Activated naive CD4-positive, alpha-beta T cell treated with anti-CD3 and anti-CD28 coated beads, Interleukin-2, amount 10 ng/mL, durations not matched to agents 7 days and 5 days (primary cell): ENCODE measurements at regions not wholly inside any gene's neighbourhood (a gene's known extent, or its start where the extent isn't known, plus 50 kb on each side); places are given as distances from the start of the nearest gene placed in this dataset.

Experiments used
- CTCF ChIA-PET: fragments of 350-600 bp; sonication (Branson Sonifier 250); formaldehyde crosslinking; loops from one replicate; lab custom pipeline; 2021; ENCODE audit warnings: antibody characterized with exemption; lab: Charles Lee
- DNase-seq: peaks from one replicate; pipeline ENCODE4 v3.0.0-alpha.2; 2020
- H3K27ac Mint-ChIP-seq: one replicate; pipeline ENCODE4 v1.8.0; 2021; ENCODE audit warnings: mild to moderate bottlenecking, moderate library complexity, mixed read lengths
- H3K27me3 Mint-ChIP-seq: one replicate; pipeline ENCODE4 v1.8.0; 2021; ENCODE audit warnings: mild to moderate bottlenecking, mixed read lengths
- H3K36me3 Mint-ChIP-seq: one replicate; pipeline ENCODE4 v1.8.0; 2021; ENCODE audit warnings: mixed read lengths
- H3K4me1 Mint-ChIP-seq: one replicate; pipeline ENCODE4 v1.8.0; 2021; ENCODE audit warnings: mixed read lengths
- H3K4me3 Mint-ChIP-seq: one replicate; pipeline ENCODE4 v1.8.0; 2021; ENCODE audit warnings: mild to moderate bottlenecking, moderate library complexity, mixed read lengths
- H3K9me3 Mint-ChIP-seq: one replicate; pipeline ENCODE4 v1.8.0; 2021; ENCODE audit warnings: mixed read lengths

GRCh38 chr21:19557046-19557445 lies 1153.5 kb upstream of the TMPRSS15 start:
- Mint-ChIP-seq H3K27ac (no peak overlapping the region), H3K36me3 (no peaks in the 10 kb centered on the region), H3K4me1 (no peaks in the 10 kb centered on the region), H3K4me3 (no peak overlapping the region), H3K27me3 (no peaks in the 10 kb centered on the region), H3K9me3 (peaks cover 20% of the 10 kb centered on the region)
- CTCF ChIA-PET: no interaction called here
- no peak for DNase-seq

DNA sequence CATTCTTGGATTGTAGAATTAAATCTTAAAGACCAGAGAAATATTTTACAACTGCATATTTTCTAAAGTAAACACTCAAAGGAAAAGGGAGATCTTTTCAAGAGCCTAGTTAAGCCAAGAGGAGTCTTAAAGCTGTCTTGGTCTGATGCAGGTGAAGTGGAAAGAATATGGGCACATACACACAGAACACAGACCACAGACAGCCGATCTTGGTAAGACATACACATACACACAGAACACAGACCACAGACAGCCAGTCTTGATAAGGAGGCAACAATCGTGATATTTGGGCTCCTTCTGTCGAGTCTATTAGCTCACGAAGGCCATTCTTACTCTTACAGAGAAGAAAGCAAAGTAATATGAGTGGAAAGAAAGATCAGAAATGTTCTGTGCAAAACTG lies 1153.9 kb upstream of the TMPRSS15 start:
- Mint-ChIP-seq H3K4me1 (no peaks in the 10 kb centered on the region), H3K4me3 (no peak overlapping the region), H3K27ac (no peak overlapping the region), H3K9me3 (peaks cover 20% of the 10 kb centered on the region), H3K27me3 (no peaks in the 10 kb centered on the region), H3K36me3 (no peaks in the 10 kb centered on the region)
- no peak for DNase-seq
- CTCF ChIA-PET: no interaction called here

- DNase-seq: no peak
- Mint-ChIP-seq H3K27ac (no peak overlapping the region), H3K9me3 (peaks cover 9% of the 10 kb centered on the region), H3K27me3 (no peaks in the 10 kb centered on the region), H3K4me1 (no peaks in the 10 kb centered on the region), H3K4me3 (no peak overlapping the region), H3K36me3 (no peaks in the 10 kb centered on the region)
- CTCF ChIA-PET: no interaction called here
Measured at GRCh38 chr21:19565587-19565986, 1162.0 kb upstream of the TMPRSS15 start.

DNA sequence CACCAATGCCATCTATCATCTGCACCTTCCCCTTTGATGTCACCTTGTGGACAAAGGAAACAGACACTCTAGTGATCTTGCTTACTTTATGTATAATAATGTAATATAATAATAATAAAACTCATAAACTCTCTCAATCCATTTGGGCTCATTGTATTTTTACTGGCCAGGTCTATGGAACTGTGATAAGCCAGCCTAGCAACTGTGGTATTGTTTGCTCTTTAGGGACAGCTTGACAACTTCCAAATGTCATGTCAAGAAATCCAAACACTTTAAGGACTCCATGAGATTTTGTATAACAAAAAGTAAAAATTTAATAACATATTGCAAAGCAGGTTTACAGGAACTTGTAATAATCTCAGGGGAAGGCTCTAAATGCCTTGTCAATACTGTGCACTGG lies 1163.4 kb upstream of the TMPRSS15 start:
- DNase-seq: no peak
- no peak overlapping the region for H3K27ac Mint-ChIP-seq
- H3K4me1 Mint-ChIP-seq: no peaks in the 10 kb centered on the region
- no peaks in the 10 kb centered on the region for H3K36me3 Mint-ChIP-seq
- H3K4me3 Mint-ChIP-seq: no peak overlapping the region
- CTCF ChIA-PET: no interaction called here
- no peaks in the 10 kb centered on the region for H3K27me3 Mint-ChIP-seq
- H3K9me3 Mint-ChIP-seq: peaks cover 12% of the 10 kb centered on the region

- Mint-ChIP-seq H3K27ac (no peak overlapping the region), H3K36me3 (no peaks in the 10 kb centered on the region), H3K4me1 (no peaks in the 10 kb centered on the region), H3K27me3 (no peaks in the 10 kb centered on the region), H3K4me3 (no peak overlapping the region), H3K9me3 (peaks cover 9% of the 10 kb centered on the region)
- DNase-seq: no peak
- CTCF ChIA-PET: no interaction called here
Measured at GRCh38 chr21:19577381-19577780, 1173.8 kb upstream of the TMPRSS15 start.

GRCh38 chr21:19590044-19590443 lies 1186.5 kb upstream of the TMPRSS15 start:
- no peak overlapping the region for H3K27ac Mint-ChIP-seq
- DNase-seq: no peak
- no peak overlapping the region for H3K4me3 Mint-ChIP-seq
- CTCF ChIA-PET: no interaction called here
- no peaks in the 10 kb centered on the region for H3K4me1 Mint-ChIP-seq
- H3K9me3 Mint-ChIP-seq: peaks cover 10% of the 10 kb centered on the region
- H3K27me3 Mint-ChIP-seq: no peaks in the 10 kb centered on the region
- H3K36me3 Mint-ChIP-seq: no peaks in the 10 kb centered on the region

DNA sequence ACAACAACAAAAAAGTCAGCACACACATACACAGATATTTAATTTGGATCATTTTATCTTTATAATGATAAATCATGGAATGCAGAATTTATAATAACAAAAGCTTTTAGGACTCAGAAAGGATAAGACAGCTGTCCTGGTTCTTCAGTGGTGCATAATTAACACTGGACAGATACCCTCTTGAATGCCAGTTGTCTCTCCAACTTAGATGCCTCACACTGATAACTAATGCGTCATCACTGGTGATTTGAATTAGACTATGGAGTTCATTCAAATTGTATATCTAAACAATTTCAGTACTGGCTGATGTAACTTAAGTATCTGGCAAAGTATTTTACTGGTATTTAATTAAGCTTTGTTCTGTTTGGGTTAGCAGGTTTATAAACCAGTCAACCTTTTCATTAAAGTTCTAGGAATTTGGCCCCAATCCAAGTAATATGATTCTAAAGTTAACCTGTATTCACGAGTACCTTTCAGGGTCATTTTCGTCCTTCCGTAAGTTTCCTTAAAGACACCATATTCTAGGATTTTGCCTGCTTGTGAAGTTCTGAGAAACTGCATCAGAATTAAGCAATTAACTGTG lies 1199.5 kb upstream of the TMPRSS15 start:
- Mint-ChIP-seq H3K27me3 (no peaks in the 10 kb centered on the region), H3K4me1 (no peaks in the 10 kb centered on the region), H3K27ac (no peak overlapping the region)

DNA sequence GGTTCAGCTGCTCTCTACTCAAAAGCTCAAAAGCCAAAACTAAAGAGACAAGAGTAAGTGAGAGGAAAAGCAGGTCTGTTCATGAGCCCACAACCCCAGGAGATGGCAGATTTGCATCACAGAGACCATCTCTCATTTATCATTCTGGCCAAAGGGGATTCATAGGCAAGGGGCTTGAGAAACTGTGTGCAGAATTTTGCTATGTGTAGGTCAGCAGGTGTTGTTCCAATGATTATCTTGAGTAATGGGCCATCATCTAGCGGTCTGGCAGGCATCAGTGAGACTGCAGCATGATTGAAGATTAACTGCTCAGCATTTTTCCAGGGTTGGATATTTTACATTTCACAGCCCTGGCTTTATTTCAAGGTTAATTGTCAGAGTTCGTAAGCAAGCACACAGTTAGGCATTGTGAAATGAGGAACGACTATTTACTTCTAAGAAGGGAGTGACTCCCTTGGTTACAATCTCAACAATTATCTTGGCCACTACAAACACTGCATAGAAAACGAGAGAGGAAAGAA lies 1204.6 kb upstream of the TMPRSS15 start:
- DNase-seq: no peak
- CTCF ChIA-PET: no interaction called here
- Mint-ChIP-seq H3K9me3 (peaks cover 7% of the 10 kb centered on the region), H3K27ac (no peak overlapping the region), H3K4me1 (no peaks in the 10 kb centered on the region), H3K4me3 (no peak overlapping the region), H3K36me3 (no peaks in the 10 kb centered on the region), H3K27me3 (no peaks in the 10 kb centered on the region)

More for the DNA sequence above, 1199.5 kb upstream of the TMPRSS15 start:
- H3K9me3 Mint-ChIP-seq: no peaks in the 10 kb centered on the region
- DNase-seq: no peak
- H3K36me3 Mint-ChIP-seq: no peaks in the 10 kb centered on the region
- CTCF ChIA-PET: no interaction called here
- H3K4me3 Mint-ChIP-seq: no peak overlapping the region

DNA sequence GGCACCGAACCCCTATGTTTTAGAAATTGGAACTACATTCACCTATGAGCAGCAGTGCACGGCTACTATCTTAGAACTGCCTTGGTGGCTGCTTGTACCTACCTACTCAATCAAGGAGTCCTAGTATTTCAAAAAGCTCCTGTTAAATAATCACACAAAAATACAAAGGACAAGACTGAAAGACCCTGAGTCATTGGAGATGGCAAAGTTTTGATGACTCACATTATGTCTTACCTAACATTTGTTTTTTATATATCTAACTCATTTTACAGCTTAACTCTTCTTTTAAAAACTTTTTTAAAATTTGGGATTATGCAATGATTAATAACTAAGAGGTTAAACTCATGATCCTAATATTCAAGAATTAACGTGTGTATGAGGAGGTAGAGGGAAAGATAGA lies 1206.0 kb upstream of the TMPRSS15 start:
- no peaks in the 10 kb centered on the region for H3K36me3 Mint-ChIP-seq
- CTCF ChIA-PET: no interaction called here
- no peak overlapping the region for H3K4me3 Mint-ChIP-seq
- H3K27ac Mint-ChIP-seq: no peak overlapping the region
- H3K27me3 Mint-ChIP-seq: no peaks in the 10 kb centered on the region
- peaks cover 15% of the 10 kb centered on the region for H3K9me3 Mint-ChIP-seq
- no peak for DNase-seq
- no peaks in the 10 kb centered on the region for H3K4me1 Mint-ChIP-seq

DNA sequence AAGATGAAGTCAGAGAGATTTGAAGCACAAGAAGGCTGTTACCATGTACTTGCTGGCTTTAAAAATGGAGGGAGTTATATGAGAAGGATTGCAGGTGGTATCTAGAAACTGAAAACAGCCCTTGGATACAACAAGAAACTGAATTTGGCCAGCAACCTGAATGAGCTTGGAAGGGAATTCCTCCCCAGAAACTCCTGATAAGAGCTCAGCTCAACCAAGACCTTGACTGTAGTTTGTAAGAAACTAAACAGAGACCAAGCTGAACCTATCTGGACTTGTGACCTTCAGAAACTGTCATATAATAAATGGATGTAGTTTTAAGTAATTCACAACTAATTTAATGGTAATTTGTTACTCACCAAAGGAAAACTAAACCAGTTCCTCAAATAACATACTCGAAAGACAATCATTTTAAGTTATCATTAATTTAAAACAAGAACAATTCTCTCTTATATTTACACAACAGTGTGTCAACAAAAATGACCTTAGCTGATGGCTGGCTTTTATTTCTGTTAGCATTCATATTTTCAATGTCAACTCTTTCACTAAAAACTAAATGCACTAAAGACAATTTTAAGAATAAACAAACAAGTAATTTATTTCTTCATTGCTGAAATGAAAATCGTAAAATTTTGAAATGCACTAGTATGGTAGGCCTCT lies 1218.4 kb upstream of the TMPRSS15 start:
- DNase-seq: no peak
- Mint-ChIP-seq H3K9me3 (peaks cover 18% of the 10 kb centered on the region), H3K27ac (no peak overlapping the region), H3K4me3 (no peak overlapping the region), H3K4me1 (no peaks in the 10 kb centered on the region), H3K36me3 (no peaks in the 10 kb centered on the region), H3K27me3 (no peaks in the 10 kb centered on the region)
- CTCF ChIA-PET: no interaction called here

GRCh38 chr21:19640964-19641363 lies 1237.4 kb upstream of the TMPRSS15 start:
- CTCF ChIA-PET: no interaction called here
- Mint-ChIP-seq H3K27ac (no peak overlapping the region), H3K36me3 (no peaks in the 10 kb centered on the region), H3K4me1 (no peaks in the 10 kb centered on the region), H3K27me3 (no peaks in the 10 kb centered on the region), H3K9me3 (peaks cover 11% of the 10 kb centered on the region), H3K4me3 (no peak overlapping the region)
- no peak for DNase-seq

GRCh38 chr21:19648391-19648790 lies 1244.8 kb upstream of the TMPRSS15 start:
- Mint-ChIP-seq H3K36me3 (no peaks in the 10 kb centered on the region), H3K27me3 (no peaks in the 10 kb centered on the region), H3K27ac (no peak overlapping the region), H3K9me3 (peaks cover 3% of the 10 kb centered on the region), H3K4me3 (no peak overlapping the region), H3K4me1 (no peaks in the 10 kb centered on the region)
- CTCF ChIA-PET: no interaction called here
- no peak for DNase-seq

DNA sequence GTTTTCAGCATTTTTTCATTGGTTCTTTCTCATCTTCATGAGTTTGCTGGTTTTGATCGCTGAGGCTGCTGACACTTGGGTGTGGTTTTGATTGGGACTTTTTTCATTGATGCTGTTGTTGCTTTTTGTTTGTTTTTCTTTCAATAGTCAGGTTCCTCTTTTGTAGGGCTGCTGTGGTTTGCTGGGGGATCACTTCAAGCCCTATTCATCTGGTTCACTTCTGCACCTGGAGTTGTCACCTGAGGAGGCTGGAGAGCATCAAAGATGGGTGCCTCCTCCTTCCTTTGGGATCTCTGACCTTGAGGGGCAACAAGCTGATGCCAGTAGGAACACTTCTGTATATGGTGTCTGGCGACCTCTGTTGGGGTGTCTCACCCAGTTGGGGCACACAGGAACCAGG lies 1279.9 kb upstream of the TMPRSS15 start:
- H3K36me3 Mint-ChIP-seq: no peaks in the 10 kb centered on the region
- no peak for DNase-seq
- H3K9me3 Mint-ChIP-seq: peaks cover 38% of the 10 kb centered on the region
- no peak overlapping the region for H3K27ac Mint-ChIP-seq
- H3K4me3 Mint-ChIP-seq: no peak overlapping the region
- no peaks in the 10 kb centered on the region for H3K4me1 Mint-ChIP-seq
- CTCF ChIA-PET: no interaction called here
- H3K27me3 Mint-ChIP-seq: no peaks in the 10 kb centered on the region

GRCh38 chr21:19684328-19684727 lies 1280.7 kb upstream of the TMPRSS15 start:
- Mint-ChIP-seq H3K4me3 (no peak overlapping the region), H3K9me3 (peaks cover 33% of the 10 kb centered on the region), H3K27ac (no peak overlapping the region), H3K27me3 (no peaks in the 10 kb centered on the region), H3K4me1 (no peaks in the 10 kb centered on the region), H3K36me3 (no peaks in the 10 kb centered on the region)
- CTCF ChIA-PET: no interaction called here
- no peak for DNase-seq

DNA sequence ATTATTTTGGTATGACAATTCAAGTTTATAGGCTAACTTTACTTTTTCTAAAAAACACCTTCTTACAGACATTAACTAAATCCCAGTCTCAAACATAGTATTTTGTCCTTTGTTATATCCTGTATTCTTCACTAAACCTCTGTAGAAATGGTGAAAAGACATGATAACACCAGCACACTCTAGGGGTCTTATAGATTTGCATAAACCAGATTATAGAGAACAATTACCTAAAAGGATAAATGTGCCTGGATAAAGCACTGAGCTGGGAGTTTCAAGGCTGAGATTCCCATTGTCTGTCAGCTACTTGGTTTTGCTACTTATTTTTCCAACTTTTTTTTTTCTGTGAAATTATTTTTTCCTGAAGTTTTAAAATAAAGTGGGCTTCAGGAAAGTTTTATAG lies 1288.6 kb upstream of the TMPRSS15 start:
- no peak overlapping the region for H3K27ac Mint-ChIP-seq
- H3K27me3 Mint-ChIP-seq: no peaks in the 10 kb centered on the region
- H3K9me3 Mint-ChIP-seq: peaks cover 17% of the 10 kb centered on the region
- H3K4me1 Mint-ChIP-seq: no peaks in the 10 kb centered on the region
- H3K4me3 Mint-ChIP-seq: no peak overlapping the region
- CTCF ChIA-PET: no interaction called here
- H3K36me3 Mint-ChIP-seq: no peaks in the 10 kb centered on the region
- no peak for DNase-seq
